NCI-H69 (cell line): ENCODE measurements at regions not wholly inside any gene's neighbourhood (a gene's known extent, or its start where the extent isn't known, plus 50 kb on each side); places are given as distances from the start of the nearest gene placed in this dataset.

Experiments used
- DNase-seq: peaks from one replicate; lab custom pipeline; 2025; lab: John Stamatoyannopoulos, UW

GRCh38 chr5:29069104-29069402 lies 2030.7 kb upstream of the CDH9 start:
- DNase-seq, result no peak

DNA sequence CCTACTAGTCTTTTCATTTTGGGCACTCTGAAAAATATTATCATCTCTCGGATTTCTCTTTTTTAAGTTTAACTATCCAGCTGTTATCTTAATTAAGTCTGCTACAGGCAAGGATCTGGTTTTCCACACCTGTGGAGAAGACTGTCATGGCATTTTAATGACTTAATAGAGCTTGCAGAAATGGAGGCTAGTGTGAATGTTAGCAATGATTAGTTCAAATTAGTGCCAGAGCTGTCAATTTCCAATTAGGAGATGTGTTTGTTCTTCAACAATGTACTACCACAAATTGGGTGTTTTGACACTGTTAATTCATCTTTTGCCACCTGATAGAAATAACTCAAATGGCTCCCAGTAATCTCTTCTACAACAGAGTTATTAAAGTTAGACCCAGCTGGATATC lies 2023.0 kb upstream of the CDH9 start:
- peak; percentile 89 for DNase-seq

DNA sequence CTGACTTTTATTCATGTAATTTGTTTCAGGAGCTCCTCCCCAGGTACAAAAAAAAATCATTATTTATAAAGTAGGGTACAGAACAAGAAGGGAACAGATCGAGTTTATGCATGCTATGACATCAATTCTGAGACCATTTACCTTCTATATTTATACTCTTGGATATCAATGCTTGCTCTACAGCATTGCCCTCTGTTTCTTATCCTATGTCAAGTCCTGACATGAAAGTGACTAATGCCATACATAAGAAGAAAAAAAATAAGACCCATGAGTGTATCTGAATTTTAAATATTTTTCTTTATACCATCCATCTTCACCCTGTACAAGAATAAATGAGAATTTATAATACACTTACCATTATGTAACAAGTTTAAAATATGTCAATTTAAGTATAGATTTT lies 2016.3 kb upstream of the CDH9 start:
- peak; percentile 23 for DNase-seq

GRCh38 chr5:29054282-29054681 lies 2015.9 kb upstream of the CDH9 start:
- no peak for DNase-seq

DNA sequence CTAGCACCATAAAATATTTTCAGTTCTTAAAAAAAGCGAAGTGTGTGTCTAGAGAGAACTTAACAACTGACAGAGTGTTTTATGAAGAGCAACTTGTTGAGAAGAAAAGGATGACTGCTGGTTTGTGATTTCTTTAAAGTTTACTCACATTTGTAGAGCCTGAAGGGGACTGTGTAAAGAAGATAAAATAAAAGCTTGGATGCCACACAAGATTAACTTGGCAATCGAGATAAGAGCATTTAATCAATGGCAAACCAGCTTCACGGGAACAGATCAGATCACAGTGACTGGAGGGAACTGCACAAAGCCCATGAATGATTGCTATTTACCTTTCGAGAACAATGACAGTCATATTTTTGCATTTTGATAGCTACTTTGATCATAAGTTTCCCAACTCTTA lies 2013.1 kb upstream of the CDH9 start:
- DNase-seq, result no peak

GRCh38 chr5:29042152-29042551 lies 2003.8 kb upstream of the CDH9 start:
- no peak for DNase-seq

DNA sequence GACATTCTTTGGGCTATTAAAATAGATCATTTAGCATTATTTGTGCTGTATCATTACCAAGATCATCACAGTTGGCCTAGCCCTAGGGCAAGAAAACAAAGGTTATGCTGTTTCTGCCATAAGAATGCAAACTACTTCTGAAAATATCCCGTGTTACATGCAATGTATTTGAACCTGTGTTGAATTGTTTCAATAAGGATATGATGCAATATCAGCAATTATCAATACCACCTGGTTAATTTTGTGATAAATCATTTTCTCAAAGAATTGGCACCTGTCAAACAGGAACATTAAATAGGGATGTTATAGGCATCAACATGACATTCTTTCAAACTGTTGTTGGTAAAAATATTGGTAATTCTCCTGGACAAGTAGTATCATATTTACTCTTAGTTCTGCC lies 2002.0 kb upstream of the CDH9 start:
- no peak for DNase-seq

DNA sequence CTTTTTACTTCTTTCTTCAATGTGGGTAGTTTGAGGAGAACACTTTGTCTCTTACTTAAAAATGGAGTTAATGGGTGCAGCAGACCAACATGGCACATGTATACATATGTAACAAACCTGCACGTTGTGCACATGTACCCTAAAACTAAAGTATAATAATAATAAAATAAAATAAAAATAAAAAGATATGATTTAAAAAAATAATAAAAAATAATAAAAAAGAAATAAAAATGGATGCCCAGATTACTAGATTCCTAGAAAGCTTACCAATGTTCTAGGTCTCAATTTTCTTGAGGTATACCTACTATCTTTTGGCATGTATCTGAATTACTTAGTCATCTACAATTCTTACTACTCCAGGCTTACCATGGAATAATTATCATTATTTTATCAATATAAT lies 2001.6 kb upstream of the CDH9 start:
- DNase-seq, result no peak

GRCh38 chr5:29037716-29038115 lies 1999.3 kb upstream of the CDH9 start:
- DNase-seq, result no peak

DNA sequence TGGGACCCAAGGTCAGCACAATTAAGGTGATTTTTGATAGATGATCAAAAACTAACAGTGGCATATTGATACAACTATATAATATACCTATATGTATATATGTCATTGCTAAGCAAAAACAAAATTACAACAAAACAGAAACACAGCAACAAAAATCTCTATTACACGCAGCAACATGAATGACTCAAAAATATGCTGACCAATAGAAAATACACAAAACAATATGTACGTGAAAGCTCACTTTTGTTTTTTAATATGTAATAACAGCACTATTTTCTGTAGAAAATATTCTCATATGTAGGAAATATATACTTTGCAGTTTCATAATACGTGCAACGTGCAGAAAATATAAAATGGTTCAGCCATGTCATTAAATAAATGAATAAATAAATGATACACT lies 1985.7 kb upstream of the CDH9 start:
- DNase-seq, result no peak

DNA sequence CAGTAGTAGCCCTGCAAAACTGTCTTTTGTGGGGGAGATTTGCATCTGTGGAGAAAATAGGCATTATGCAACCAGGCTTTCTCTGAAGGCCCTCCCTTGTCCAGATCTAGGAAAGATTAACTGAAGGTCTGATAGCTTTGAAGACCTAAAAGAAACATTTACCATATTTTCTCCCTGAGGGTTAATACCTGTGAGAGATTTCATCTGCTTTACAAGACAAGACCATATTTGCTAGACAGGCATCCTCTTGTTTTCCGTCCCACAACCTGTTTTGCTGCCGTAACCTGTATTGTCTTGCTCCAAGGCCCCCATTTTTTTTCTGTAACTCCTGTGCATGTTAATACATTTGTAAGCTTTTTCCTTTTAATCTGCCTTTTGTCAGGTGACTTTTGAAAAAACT lies 1985.2 kb upstream of the CDH9 start:
- no peak for DNase-seq

DNA sequence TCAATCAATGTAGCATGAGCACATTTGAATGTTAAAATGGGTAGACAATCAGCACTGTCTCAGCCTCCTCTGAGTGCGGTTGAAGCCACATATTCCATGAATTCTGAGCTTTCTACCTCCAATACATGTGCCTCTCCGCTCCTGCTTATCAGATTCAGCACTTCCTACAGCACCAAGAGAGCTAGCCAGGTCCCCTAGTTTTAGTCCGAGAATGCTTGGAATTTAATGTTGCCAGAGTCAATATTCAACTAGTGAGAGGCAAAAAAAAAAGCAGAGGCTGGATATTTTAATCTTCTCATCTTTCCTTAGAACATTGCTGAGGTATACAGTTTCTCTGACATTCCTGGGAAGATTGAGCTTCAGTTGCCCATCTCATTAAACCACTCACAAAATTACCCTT lies 1979.1 kb upstream of the CDH9 start:
- no peak for DNase-seq

DNA sequence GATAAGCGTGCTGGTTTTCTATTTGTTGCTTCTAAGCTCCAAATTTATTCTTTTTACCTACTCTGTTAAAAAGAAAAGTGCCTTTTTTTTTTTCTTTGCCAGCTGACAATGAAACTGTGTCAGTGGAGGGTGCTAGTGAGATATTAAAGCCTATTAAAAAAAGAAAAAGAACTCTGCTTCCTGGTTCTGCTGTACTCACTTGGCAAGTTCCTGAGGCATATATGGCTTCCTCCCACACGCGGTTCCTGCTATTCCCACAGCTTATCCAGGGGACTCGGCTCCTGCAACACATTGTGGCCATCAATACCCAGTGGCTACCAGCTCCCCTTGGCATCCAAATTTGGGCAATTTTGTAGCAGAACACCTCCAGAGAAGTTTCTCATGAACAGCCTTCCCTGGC lies 1977.7 kb upstream of the CDH9 start:
- peak; percentile 31 for DNase-seq

DNA sequence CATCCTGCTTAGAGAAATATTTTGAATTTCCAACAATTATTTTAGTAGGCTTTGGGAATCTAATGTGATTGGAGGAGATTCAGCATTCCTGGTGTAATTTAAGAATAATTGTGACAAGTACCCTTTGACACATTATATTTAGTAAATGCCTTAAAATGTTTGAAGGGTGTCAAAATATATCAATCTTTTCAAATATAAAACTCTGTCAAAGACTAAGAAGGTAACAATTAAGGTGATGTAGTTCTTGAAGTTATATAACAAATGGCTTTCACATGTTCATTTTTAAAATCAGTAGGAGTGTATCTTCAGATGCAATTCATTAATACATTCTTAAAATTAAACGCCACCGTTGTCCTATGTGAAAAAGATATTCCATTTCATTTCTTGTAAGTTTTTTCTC lies 1977.1 kb upstream of the CDH9 start:
- DNase-seq, result no peak

- peak; percentile 28 for DNase-seq
Observed at GRCh38 chr5:29005386-29005785, 1967.0 kb upstream of the CDH9 start.

DNA sequence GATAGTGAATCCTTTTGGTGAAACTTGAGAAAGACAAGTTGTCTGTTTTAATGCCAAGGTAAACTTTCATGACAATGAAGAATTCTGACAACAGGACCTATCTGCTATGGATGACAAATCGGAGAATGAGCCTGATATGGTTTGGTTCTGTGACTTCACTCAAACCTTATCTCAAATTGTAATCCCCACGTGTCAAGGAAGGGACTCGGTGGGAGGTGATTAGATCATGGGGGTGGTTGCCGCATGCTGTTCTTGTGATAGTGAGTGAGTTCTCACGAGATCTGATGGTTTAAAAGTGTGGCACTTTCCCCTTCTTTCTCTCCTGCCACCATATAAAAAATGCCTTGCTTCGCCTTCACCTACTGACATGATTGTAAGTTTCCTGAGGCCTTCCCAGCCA lies 1964.1 kb upstream of the CDH9 start:
- DNase-seq, result no peak

- peak; percentile 38 for DNase-seq
Observed at GRCh38 chr5:29001666-29002065, 1963.3 kb upstream of the CDH9 start.

DNA sequence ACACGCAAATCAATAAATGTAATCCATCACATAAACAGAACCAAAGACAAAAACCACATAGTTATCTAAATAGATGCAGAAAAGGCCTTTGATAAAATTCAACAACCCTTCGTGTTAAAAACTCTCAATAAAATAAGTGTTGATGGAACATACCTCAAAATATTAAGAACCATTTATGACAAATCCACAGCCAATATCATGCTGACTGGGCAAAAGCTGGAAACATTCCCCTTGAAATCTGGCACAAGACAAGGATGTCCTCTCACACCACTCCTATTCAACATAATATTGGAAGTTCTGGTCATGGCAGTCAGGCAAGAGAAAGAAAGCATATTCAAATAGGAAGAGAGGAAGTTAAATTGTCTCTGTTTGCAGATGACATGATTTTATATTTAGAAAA lies 1946.3 kb upstream of the CDH9 start:
- no peak for DNase-seq

GRCh38 chr5:28975508-28975907 lies 1937.1 kb upstream of the CDH9 start:
- DNase-seq, result no peak

- no peak for DNase-seq
Observed at GRCh38 chr5:28967848-28968247, 1929.5 kb upstream of the CDH9 start.

GRCh38 chr5:28961816-28962215 lies 1923.4 kb upstream of the CDH9 start:
- DNase-seq, result no peak

- no peak for DNase-seq
Observed at GRCh38 chr5:28958581-28958980, 1920.2 kb upstream of the CDH9 start.

DNA sequence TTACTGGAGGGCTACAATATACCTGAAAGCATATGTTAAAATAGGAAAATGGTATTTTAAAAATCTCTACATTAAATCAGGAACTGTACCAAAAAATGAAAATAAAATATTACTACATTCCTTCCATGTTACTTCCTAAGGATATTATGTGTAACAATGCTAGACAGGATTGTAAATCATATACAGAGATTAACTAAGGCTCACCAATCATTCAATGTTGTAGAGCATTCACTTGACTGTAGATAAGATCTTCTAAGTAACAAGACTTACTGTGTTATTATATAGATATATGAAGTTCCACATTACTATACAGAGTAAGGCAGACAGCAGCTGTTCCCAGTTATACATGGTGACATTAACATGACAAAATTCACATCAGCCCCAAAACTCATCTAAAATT lies 1919.1 kb upstream of the CDH9 start:
- no peak for DNase-seq

DNA sequence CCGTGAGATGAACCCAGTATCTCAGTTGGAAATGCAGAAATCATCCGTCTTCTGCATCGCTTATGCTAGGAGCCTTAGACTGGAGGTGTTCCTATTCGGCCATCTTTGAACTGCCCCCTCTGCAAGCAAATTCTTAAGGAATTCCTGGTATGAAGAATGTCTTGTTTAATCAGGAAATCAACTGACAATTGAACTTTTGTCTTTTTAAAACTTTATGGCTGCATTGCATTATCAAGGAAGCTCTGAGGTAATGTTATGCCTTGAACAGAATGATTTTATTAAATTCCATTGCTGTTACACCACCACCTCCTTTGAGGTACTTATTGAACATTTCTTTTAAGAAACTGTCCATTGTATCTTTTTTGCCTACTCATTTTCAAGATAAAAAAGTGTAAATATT lies 1915.7 kb upstream of the CDH9 start:
- DNase-seq, result no peak

DNA sequence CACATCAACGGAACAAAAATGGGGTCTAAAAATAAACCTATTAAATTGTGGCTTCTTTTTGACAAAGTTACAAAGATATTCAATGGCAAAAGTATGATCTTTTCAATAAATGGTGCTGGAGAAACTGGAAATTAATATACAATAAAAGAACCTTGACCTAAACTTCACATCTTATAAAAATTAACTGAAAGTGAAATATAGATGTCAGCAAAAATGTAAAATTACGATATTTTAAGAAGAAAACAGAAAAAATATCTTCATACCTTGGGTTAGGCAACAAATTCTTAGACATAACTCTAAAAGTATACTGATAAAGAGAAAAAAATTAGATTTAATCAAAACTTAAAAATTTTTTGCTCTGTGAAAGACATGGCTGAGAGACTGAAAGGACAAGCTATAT lies 1909.5 kb upstream of the CDH9 start:
- no peak for DNase-seq

GRCh38 chr5:28945859-28946258 lies 1907.5 kb upstream of the CDH9 start:
- DNase-seq, result no peak
